B cell (primary cell): ENCODE measurements at regions not wholly inside any gene's neighbourhood (a gene's known extent, or its start where the extent isn't known, plus 50 kb on each side); places are given as distances from the start of the nearest gene placed in this dataset.

Experiments
- ATAC-seq: fragments of 200-7000 bp; cut with Tn5 transposase; one replicate; pipeline ENCODE4 v1.10.0; 2021; ENCODE audit warnings: low read depth, mild to moderate bottlenecking, moderate number of reproducible peaks, moderate library complexity
- CTCF ChIA-PET: fragments of 350-600 bp; sonication (Branson Sonifier 250); formaldehyde crosslinking; loops from one replicate; lab custom pipeline; 2021; ENCODE audit warnings: antibody characterized with exemption, inconsistent platforms; lab: Charles Lee
- POLR2A ChIA-PET: fragments of 350-600 bp; sonication (Branson Sonifier 250); formaldehyde crosslinking; loops from one replicate; lab custom pipeline; 2021; ENCODE audit warnings: antibody characterized with exemption; lab: Charles Lee
- DNase-seq: peaks from one replicate; pipeline ENCODE4 v3.0.0; 2013
- H2AFZ ChIP-seq: 2 replicates; pipeline ENCODE4 v1.6.1; 2012; ENCODE audit warnings: mild to moderate bottlenecking, low read depth, low read length; ENCODE audit not compliant: insufficient read depth, poor library complexity, severe bottlenecking
- H3K27ac ChIP-seq, 2 donors: 1 replicate in 1 of 2; 2 replicates in 1 of 2; pipeline ENCODE4 v1.5.1; 2012 to 2013; ENCODE audit warnings: low read length in 2 of 2, mild to moderate bottlenecking in 2 of 2, moderate library complexity in 1 of 2
- H3K27me3 ChIP-seq, 4 experiments: fragments of 200-600 bp in 1 of 4; sonication (generic) in 1 of 4; replicated peaks in 1 of 4; 1 replicate in 2 of 4; 2 replicates in 2 of 4; pipeline versions ENCODE4 v1.6.1 to v1.7.0; 2013 to 2016; ENCODE audit warnings: low read length in 3 of 4, mild to moderate bottlenecking in 2 of 4, mixed read lengths in 1 of 4, moderate library complexity in 1 of 4; ENCODE audit not compliant: insufficient read depth in 4 of 4, control insufficient read depth in 3 of 4; ENCODE audit errors: control extremely low read depth in 1 of 4
- H3K36me3 ChIP-seq, 2 experiments: replicated peaks in 1 of 2; 1 replicate in 1 of 2; 2 replicates in 1 of 2; pipeline versions ENCODE4 v1.6.1 to v1.7.1; 2013; ENCODE audit warnings: low read length in 1 of 2; ENCODE audit not compliant: insufficient read depth in 2 of 2, control insufficient read depth in 1 of 2; ENCODE audit errors: control extremely low read depth in 1 of 2, extremely low read depth in 1 of 2
- H3K4me1 ChIP-seq, 2 donors: fragments of 200-600 bp in 1 of 2; sonication (generic) in 1 of 2; 1 replicate in 1 of 2; 2 replicates in 1 of 2; pipeline versions ENCODE4 v1.5.1 to v1.6.1; 2013 to 2017; ENCODE audit warnings: low read length in 2 of 2; ENCODE audit not compliant: control insufficient read depth in 2 of 2, insufficient read depth in 2 of 2
- H3K4me2 ChIP-seq: replicated peaks from 2 replicates; pipeline ENCODE3; 2012; ENCODE audit warnings: mild to moderate bottlenecking, low read depth, low read length; ENCODE audit not compliant: poor library complexity, severe bottlenecking
- H3K4me3 ChIP-seq, 5 experiments: fragments of 200-600 bp in 1 of 5; sonication (generic) in 1 of 5; 1 replicate in 3 of 5; 2 replicates in 2 of 5; pipeline versions ENCODE4 v1.5.1 to v1.7.0; 2011 to 2016; ENCODE audit warnings: low read length in 4 of 5, mild to moderate bottlenecking in 4 of 5, low read depth in 2 of 5, control low read depth in 1 of 5, moderate library complexity in 1 of 5; ENCODE audit not compliant: insufficient read depth in 1 of 5; ENCODE audit errors: control extremely low read depth in 1 of 5, extremely low read depth in 1 of 5
- H3K79me2 ChIP-seq: fragments of 200-600 bp; sonication (generic); one replicate; pipeline ENCODE4 v1.6.0; 2016; ENCODE audit warnings: low read length; ENCODE audit not compliant: control insufficient read depth, insufficient read depth
- H3K9ac ChIP-seq: fragments of 200-600 bp; sonication (generic); 2 replicates; pipeline ENCODE4 v1.6.1; 2017; ENCODE audit warnings: mild to moderate bottlenecking, low read length, moderate library complexity
- H3K9me3 ChIP-seq, 3 donors: one replicate each; pipeline versions ENCODE4 v1.6.1 to v1.7.1; 2013; ENCODE audit warnings: low read length in 2 of 3; ENCODE audit not compliant: control insufficient read depth in 2 of 3, insufficient read depth in 1 of 3; ENCODE audit errors: control extremely low read depth in 1 of 3
- H4K20me1 ChIP-seq: 2 replicates; pipeline ENCODE4 v1.6.0; 2012; ENCODE audit warnings: mild to moderate bottlenecking, low read length; ENCODE audit not compliant: insufficient read depth, control insufficient read depth, poor library complexity, severe bottlenecking
- H3K27ac Mint-ChIP-seq: one replicate; pipeline ENCODE4 v1.8.0; 2021; ENCODE audit warnings: mixed read lengths
- H3K27me3 Mint-ChIP-seq: one replicate; pipeline ENCODE4 v1.8.0; 2021; ENCODE audit warnings: mixed read lengths
- H3K4me1 Mint-ChIP-seq: one replicate; pipeline ENCODE4 v1.8.0; 2021; ENCODE audit warnings: mixed read lengths
- H3K4me3 Mint-ChIP-seq: one replicate; pipeline ENCODE4 v1.8.0; 2021; ENCODE audit warnings: mixed read lengths
- H3K9me3 Mint-ChIP-seq: one replicate; pipeline ENCODE4 v1.8.0; 2022; ENCODE audit warnings: mixed read lengths; ENCODE audit not compliant: insufficient read depth
- EZH2 ChIP-seq: IDR thresholded peaks from 2 replicates; pipeline ENCODE4 v1.6.1; 2012; ENCODE audit warnings: borderline replicate concordance, low read depth, mild to moderate bottlenecking, moderate library complexity, low read length; ENCODE audit not compliant: insufficient read depth, poor library complexity, severe bottlenecking
- WGBS: methylation state at CpG from one replicate; pipeline ENCODE4 v1.1.5; 2013; ENCODE audit warnings: missing lambda C conversion rate; ENCODE audit not compliant: insufficient coverage; 5-methylcytosine and 5-hydroxymethylcytosine counted together
- intact Hi-C: fragments of 100-400 bp; cut with micrococcal nuclease; formaldehyde crosslinking; loops from one replicate; pipeline ENCODE4 v1.10.0; 2022
- TF ChIP-seq, protein P1 (sequence below): fragments of 200-600 bp; IDR thresholded peaks from one replicate; pipeline ENCODE4 v1.8.0; 2022; ENCODE audit warnings: antibody characterized with exemption, mild to moderate bottlenecking

DNA sequence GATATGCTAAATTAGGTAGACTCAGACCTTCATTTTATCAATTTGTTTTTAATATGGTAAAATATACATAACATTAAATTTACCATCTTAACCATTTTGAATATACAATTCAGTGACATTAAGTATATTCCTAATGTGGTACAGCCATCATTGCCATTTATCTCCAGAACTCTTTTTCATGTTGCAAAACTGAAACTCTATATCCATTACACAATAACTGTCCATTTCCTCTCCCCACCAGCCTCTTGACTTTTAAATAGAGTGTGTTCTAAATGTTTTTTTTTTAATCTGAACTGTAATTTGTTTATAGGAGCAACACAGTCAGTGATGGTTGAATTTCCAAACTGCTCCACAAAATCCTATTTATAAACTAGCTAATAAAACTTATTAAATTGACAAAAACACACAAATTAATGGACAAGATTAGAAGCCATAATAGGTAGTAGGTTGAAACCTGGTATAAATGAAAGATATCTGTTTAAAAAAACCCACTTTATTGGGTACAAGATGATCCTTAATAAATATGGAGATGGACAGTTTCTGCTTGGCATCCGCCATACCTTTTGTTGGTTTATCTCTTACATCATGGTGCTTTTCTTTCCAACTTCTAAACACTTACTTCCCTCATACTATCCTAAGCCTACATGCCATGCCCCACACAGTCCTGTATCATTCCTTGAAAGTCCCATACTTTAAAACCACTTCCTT, 142.4 kb downstream of the ZPLD1 start:
- no peak overlapping the region for H3K4me2 ChIP-seq
- H3K27ac ChIP-seq: no peak overlapping the region
- H4K20me1 ChIP-seq: no peaks in the 10 kb centered on the region
- intact Hi-C loops: no loop called here
- H3K4me1 ChIP-seq: no peaks in the 10 kb centered on the region
- WGBS: no CpG with 5 or more reads among the region's 1 CpG
- H3K9me3 ChIP-seq: no peaks in the 10 kb centered on the region
- ATAC-seq (no peak), DNase-seq (no peak)
- H3K9ac ChIP-seq: no peak overlapping the region
- H3K36me3 ChIP-seq: no peaks in the 10 kb centered on the region
- no peak overlapping the region for H3K4me3 ChIP-seq
- H2AFZ ChIP-seq: no peak overlapping the region
- H3K9me3 Mint-ChIP-seq: no peaks in the 10 kb centered on the region
- H3K4me1 Mint-ChIP-seq: no peaks in the 10 kb centered on the region
- H3K27ac Mint-ChIP-seq: no peak overlapping the region
- H3K4me3 Mint-ChIP-seq: no peak overlapping the region
- no peaks in the 10 kb centered on the region for H3K27me3 Mint-ChIP-seq
- no peaks in the 10 kb centered on the region for H3K79me2 ChIP-seq
- ChIA-PET CTCF (no interaction called here), POLR2A (no interaction called here)
- no peaks in the 10 kb centered on the region for H3K27me3 ChIP-seq
- no peak for TF ChIP-seq EZH2
- TF ChIP-seq, protein P1, sequence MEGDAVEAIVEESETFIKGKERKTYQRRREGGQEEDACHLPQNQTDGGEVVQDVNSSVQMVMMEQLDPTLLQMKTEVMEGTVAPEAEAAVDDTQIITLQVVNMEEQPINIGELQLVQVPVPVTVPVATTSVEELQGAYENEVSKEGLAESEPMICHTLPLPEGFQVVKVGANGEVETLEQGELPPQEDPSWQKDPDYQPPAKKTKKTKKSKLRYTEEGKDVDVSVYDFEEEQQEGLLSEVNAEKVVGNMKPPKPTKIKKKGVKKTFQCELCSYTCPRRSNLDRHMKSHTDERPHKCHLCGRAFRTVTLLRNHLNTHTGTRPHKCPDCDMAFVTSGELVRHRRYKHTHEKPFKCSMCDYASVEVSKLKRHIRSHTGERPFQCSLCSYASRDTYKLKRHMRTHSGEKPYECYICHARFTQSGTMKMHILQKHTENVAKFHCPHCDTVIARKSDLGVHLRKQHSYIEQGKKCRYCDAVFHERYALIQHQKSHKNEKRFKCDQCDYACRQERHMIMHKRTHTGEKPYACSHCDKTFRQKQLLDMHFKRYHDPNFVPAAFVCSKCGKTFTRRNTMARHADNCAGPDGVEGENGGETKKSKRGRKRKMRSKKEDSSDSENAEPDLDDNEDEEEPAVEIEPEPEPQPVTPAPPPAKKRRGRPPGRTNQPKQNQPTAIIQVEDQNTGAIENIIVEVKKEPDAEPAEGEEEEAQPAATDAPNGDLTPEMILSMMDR: no peak

DNA sequence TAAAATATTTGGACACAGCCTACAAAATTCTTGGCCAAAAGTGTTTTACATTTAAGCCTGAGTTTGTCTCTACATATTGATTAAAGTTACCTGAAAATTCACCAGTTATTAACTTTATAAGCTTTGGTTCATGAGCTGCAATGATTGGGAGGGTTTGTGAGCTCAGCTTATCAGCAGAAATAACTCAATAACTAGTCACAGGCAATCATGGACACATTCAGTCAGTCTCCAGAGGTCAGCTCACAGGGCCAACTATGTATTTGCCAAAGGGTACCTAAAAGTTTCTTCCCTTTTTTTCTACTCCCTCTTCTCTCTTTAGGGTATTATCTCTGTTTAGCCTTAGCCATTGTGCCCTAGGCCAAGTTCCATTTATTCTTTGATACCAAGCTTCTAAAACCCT, 145.9 kb downstream of the ZPLD1 start:
- intact Hi-C loops: no loop called here
- Histone ChIP-seq H3K36me3 (no peaks in the 10 kb centered on the region), H3K4me3 (no peak overlapping the region), H3K9me3 (no peaks in the 10 kb centered on the region), H3K9ac (no peak overlapping the region), H3K27me3 (no peaks in the 10 kb centered on the region), H2AFZ (no peak overlapping the region), H3K4me2 (no peak overlapping the region), H4K20me1 (no peaks in the 10 kb centered on the region), H3K27ac (no peak overlapping the region), H3K79me2 (no peaks in the 10 kb centered on the region), H3K4me1 (no peaks in the 10 kb centered on the region)
- no peaks in the 10 kb centered on the region for H3K9me3 Mint-ChIP-seq
- CTCF ChIA-PET: no interaction called here
- no peak overlapping the region for H3K27ac Mint-ChIP-seq
- ATAC-seq (no peak), DNase-seq (no peak)
- no peaks in the 10 kb centered on the region for H3K27me3 Mint-ChIP-seq
- POLR2A ChIA-PET: no interaction called here
- no peak overlapping the region for H3K4me3 Mint-ChIP-seq
- no peaks in the 10 kb centered on the region for H3K4me1 Mint-ChIP-seq
- no peak for TF ChIP-seq EZH2
